ENCODE measurements at regions not wholly inside any gene's neighbourhood (a gene's known extent, or its start where the extent isn't known, plus 50 kb on each side); places are given as distances from the start of the nearest gene placed in this dataset.

GRCh38 chr3:22117751-22118346 lies 366.8 kb upstream of the ZNF385D start:
- H3K4me3 ChIP-seq (ENCODE audit: low read depth, low read length), result no peak overlapping the region
- ChIA-PET CTCF (no interaction called here), POLR2A (no interaction called here)
- H3K36me3 ChIP-seq (ENCODE audit: control insufficient read depth in 2 of 2, insufficient read depth in 1 of 2, low read length in 2 of 2), result no peaks in the 10 kb centered on the region
- no peak overlapping the region for H3K27ac ChIP-seq (ENCODE audit: extremely low read depth, low read depth, low read length)
- H3K9me3 ChIP-seq (ENCODE audit: control insufficient read depth, insufficient read depth, low read depth, low read length), result no peaks in the 10 kb centered on the region
- TF ChIP-seq ZNF558 (tag by site-specific recombination; IDR thresholded peaks at IDR 0.05), result no peak
- no peak for TF ChIP-seq ZBTB10 (tag by site-specific recombination; IDR thresholded peaks at IDR 0.05)
- no peak for TF ChIP-seq ZNF335 (tag by site-specific recombination; conservative IDR thresholded peaks at IDR 0.05)
- no peak for TF ChIP-seq ZFHX2 (tag by site-specific recombination; conservative IDR thresholded peaks at IDR 0.05)
- TF ChIP-seq ZNF654 (tag by site-specific recombination; IDR thresholded peaks at IDR 0.05; ENCODE audit: low read depth), result peak; percentile 47
- no peak for TF ChIP-seq ZNF214 (tag by site-specific recombination; IDR thresholded peaks at IDR 0.05; ENCODE audit: borderline replicate concordance)
- TF ChIP-seq OSR2 (tag by site-specific recombination; IDR thresholded peaks at IDR 0.05), result no peak
- no peak for TF ChIP-seq KLF1 (tag by site-specific recombination; IDR thresholded peaks at IDR 0.05)
- no peaks in the 10 kb centered on the region for H3K4me1 ChIP-seq (ENCODE audit: control insufficient read depth, insufficient read depth, low read length)

DNA sequence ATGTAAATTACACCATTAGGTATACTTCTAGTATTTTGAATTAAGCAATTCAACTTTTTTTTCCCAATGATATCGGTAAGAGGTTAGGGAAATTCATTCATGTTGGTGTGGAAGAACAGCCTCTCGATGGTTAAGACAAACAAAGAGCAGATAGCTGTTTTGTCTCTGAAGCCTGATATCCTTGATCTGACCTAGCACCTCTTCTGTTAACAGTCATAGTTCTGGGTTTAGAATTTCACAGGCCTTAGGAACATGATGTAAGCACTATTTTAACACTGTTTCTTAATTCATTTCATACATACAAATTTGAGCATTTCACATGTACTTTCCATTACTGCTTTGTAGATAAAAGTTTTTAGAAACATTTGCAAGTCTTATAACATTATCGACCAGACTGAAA lies 367.5 kb upstream of the ZNF385D start:
- Histone ChIP-seq H3K9me3 (ENCODE audit: control insufficient read depth, insufficient read depth, low read depth, low read length) (no peaks in the 10 kb centered on the region), H3K36me3 (ENCODE audit: control insufficient read depth in 2 of 2, insufficient read depth in 1 of 2, low read length in 2 of 2) (no peaks in the 10 kb centered on the region), H3K27ac (ENCODE audit: extremely low read depth, low read depth, low read length) (no peak overlapping the region), H3K4me3 (ENCODE audit: low read depth, low read length) (no peak overlapping the region), H3K4me1 (ENCODE audit: control insufficient read depth, insufficient read depth, low read length) (no peaks in the 10 kb centered on the region)
- no peak for TF ChIP-seq ZNF501 (tag by site-specific recombination; IDR thresholded peaks at IDR 0.05)
- no peak for TF ChIP-seq ZNF843 (tag by site-specific recombination; IDR thresholded peaks at IDR 0.05)
- ChIA-PET CTCF (interaction anchor here (1.1 kb wide), 1 partner anchor 29 kb away, joined by 4 read pairs; no protein-coding TSS in a partner anchor), POLR2A (no interaction called here)

GRCh38 chr3:22121068-22121701 lies 370.2 kb upstream of the ZNF385D start:
- Histone ChIP-seq H3K36me3 (ENCODE audit: control insufficient read depth in 2 of 2, insufficient read depth in 1 of 2, low read length in 2 of 2) (no peaks in the 10 kb centered on the region), H3K4me1 (ENCODE audit: control insufficient read depth, insufficient read depth, low read length) (no peaks in the 10 kb centered on the region), H3K4me3 (ENCODE audit: low read depth, low read length) (no peak overlapping the region), H3K9me3 (ENCODE audit: control insufficient read depth, insufficient read depth, low read depth, low read length) (no peaks in the 10 kb centered on the region), H3K27ac (ENCODE audit: extremely low read depth, low read depth, low read length) (no peak overlapping the region)
- POLR2A ChIA-PET, result no interaction called here
- CTCF ChIA-PET, result no interaction called here
- TF ChIP-seq KLF9 (tag by site-specific recombination; IDR thresholded peaks at IDR 0.05; ENCODE audit: low read depth), result no peak
- TF ChIP-seq ZNF404 (tag by site-specific recombination; IDR thresholded peaks at IDR 0.05), result no peak
- TF ChIP-seq ZBTB10 (tag by site-specific recombination; IDR thresholded peaks at IDR 0.05), result no peak
- no peak for TF ChIP-seq ZNF623 (tag by site-specific recombination; IDR thresholded peaks at IDR 0.05)
- no peak for TF ChIP-seq BCL6B (tag by site-specific recombination; IDR thresholded peaks at IDR 0.05)
- no peak for TF ChIP-seq ZNF629 (tag by site-specific recombination; IDR thresholded peaks at IDR 0.05)
- TF ChIP-seq GLI2 (tag by site-specific recombination; IDR thresholded peaks at IDR 0.05; ENCODE audit: borderline replicate concordance, low read depth), result no peak
- TF ChIP-seq ZNF24 (tag by site-specific recombination; IDR thresholded peaks at IDR 0.05), result no peak
- no peak for TF ChIP-seq ZNF768 (tag by site-specific recombination; IDR thresholded peaks at IDR 0.05)
- no peak for TF ChIP-seq ZNF354C (tag by site-specific recombination; IDR thresholded peaks at IDR 0.05; ENCODE audit: borderline replicate concordance, low read depth)
- no peak for TF ChIP-seq ZNF558 (tag by site-specific recombination; IDR thresholded peaks at IDR 0.05)
- TF ChIP-seq ZBTB49 (tag by site-specific recombination; IDR thresholded peaks at IDR 0.05; ENCODE audit: low read depth), result no peak
- TF ChIP-seq ZNF548 (tag by site-specific recombination; IDR thresholded peaks at IDR 0.05), result no peak

Data from HEK293 (cell line).